OCI-LY3 (cell line): ENCODE measurements at regions not wholly inside any gene's neighbourhood (a gene's known extent, or its start where the extent isn't known, plus 50 kb on each side); places are given as distances from the start of the nearest gene placed in this dataset.

Experiments used
- H2AFZ ChIP-seq: fragments of 200-600, 300-600 bp; shearing (Covaris generic); 2 replicates; pipeline ENCODE4 v1.6.0; 2014; ENCODE audit warnings: antibody characterized with exemption, low read depth, low read length
- H3K27ac ChIP-seq: fragments of 200-600, 300-600 bp; sonication (generic); 2 replicates; pipeline ENCODE4 v1.5.1; 2014; ENCODE audit warnings: mild to moderate bottlenecking, low read length, moderate library complexity, mixed read lengths
- H3K27me3 ChIP-seq: fragments of 200-600, 300-600 bp; sonication (generic); 2 replicates; pipeline ENCODE4 v1.6.1; 2014; ENCODE audit warnings: low read depth, low read length, mixed read lengths
- H3K36me3 ChIP-seq: fragments of 200-600, 300-600 bp; sonication (generic); replicated peaks from 2 replicates; pipeline ENCODE3; 2014; ENCODE audit warnings: low read depth, low read length, mixed read lengths
- H3K4me1 ChIP-seq: fragments of 300-600, 200-600 bp; sonication (generic); 2 replicates; pipeline ENCODE4 v1.6.1; 2014; ENCODE audit warnings: low read length, mixed read lengths
- H3K4me2 ChIP-seq: fragments of 200-600, 300-600 bp; sonication (generic); 2 replicates; pipeline ENCODE4 v1.6.1; 2014; ENCODE audit warnings: low read length, mixed read lengths
- H3K4me3 ChIP-seq: fragments of 300-600, 200-600 bp; sonication (generic); 2 replicates; pipeline ENCODE4 v1.5.1; 2014; ENCODE audit warnings: antibody characterized with exemption, mild to moderate bottlenecking, low read length, moderate library complexity
- H3K79me2 ChIP-seq: fragments of 300-600, 200-600 bp; shearing (Covaris generic); 2 replicates; pipeline ENCODE4 v1.6.1; 2014; ENCODE audit warnings: mild to moderate bottlenecking, low read length, mixed read lengths
- H3K9ac ChIP-seq: fragments of 300-600, 200-600 bp; shearing (Covaris generic); 2 replicates; pipeline ENCODE4 v1.6.0; 2014; ENCODE audit warnings: mild to moderate bottlenecking, low read length, moderate library complexity
- H3K9me3 ChIP-seq: fragments of 200-600, 300-600 bp; shearing (Covaris generic); 2 replicates; pipeline ENCODE4 v1.6.1; 2014; ENCODE audit warnings: low read length, mixed read lengths; ENCODE audit not compliant: insufficient read depth
- H4K20me1 ChIP-seq: fragments of 200-600, 300-600 bp; sonication (generic); 2 replicates; pipeline ENCODE4 v1.6.1; 2016; ENCODE audit warnings: low read length, mixed read lengths; ENCODE audit not compliant: insufficient read depth
- EZH2phosphoT487 ChIP-seq: fragments of 200-600 bp; shearing (Covaris generic); IDR thresholded peaks from 2 replicates; pipeline ENCODE4 v1.6.1; 2018; ENCODE audit warnings: antibody characterized with exemption, mixed run types, low read depth
- TF ChIP-seq, protein P1 (sequence below): fragments of 200-600, 300-600 bp; sonication (generic); IDR thresholded peaks from 2 replicates; pipeline ENCODE4 v1.5.1; 2014; ENCODE audit warnings: antibody characterized with exemption, low read length, low read depth

DNA sequence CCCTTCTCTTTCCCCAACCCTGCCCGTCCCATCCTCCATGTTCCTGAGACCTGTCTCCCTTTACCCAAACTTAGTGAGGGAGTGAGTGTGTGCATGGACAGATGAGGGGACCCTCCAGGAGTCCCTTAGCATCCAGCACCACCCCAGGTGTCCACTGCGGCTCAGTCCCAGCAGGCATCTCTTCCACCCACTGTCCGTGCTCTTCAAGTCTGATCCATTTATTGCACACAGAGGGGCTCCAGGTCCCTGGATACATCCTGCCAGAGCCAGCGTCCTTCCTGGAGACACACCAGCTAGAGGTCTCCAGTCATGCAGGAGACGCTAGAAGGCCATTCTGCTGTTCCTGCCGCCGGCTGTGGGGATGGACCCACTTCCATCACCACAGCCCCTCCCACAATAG lies 239.2 kb downstream of the ADGRD1 start:
- H3K9ac ChIP-seq: no peak overlapping the region
- no peak for TF ChIP-seq EZH2phosphoT487
- TF ChIP-seq, protein P1, sequence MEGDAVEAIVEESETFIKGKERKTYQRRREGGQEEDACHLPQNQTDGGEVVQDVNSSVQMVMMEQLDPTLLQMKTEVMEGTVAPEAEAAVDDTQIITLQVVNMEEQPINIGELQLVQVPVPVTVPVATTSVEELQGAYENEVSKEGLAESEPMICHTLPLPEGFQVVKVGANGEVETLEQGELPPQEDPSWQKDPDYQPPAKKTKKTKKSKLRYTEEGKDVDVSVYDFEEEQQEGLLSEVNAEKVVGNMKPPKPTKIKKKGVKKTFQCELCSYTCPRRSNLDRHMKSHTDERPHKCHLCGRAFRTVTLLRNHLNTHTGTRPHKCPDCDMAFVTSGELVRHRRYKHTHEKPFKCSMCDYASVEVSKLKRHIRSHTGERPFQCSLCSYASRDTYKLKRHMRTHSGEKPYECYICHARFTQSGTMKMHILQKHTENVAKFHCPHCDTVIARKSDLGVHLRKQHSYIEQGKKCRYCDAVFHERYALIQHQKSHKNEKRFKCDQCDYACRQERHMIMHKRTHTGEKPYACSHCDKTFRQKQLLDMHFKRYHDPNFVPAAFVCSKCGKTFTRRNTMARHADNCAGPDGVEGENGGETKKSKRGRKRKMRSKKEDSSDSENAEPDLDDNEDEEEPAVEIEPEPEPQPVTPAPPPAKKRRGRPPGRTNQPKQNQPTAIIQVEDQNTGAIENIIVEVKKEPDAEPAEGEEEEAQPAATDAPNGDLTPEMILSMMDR: no peak
- H2AFZ ChIP-seq: no peak overlapping the region
- no peak overlapping the region for H3K27ac ChIP-seq
- H3K4me1 ChIP-seq: no peaks in the 10 kb centered on the region
- H4K20me1 ChIP-seq: no peaks in the 10 kb centered on the region
- no peaks in the 10 kb centered on the region for H3K79me2 ChIP-seq
- no peaks in the 10 kb centered on the region for H3K36me3 ChIP-seq
- H3K27me3 ChIP-seq: no peaks in the 10 kb centered on the region
- no peaks in the 10 kb centered on the region for H3K9me3 ChIP-seq
- no peak overlapping the region for H3K4me2 ChIP-seq
- no peak overlapping the region for H3K4me3 ChIP-seq

DNA sequence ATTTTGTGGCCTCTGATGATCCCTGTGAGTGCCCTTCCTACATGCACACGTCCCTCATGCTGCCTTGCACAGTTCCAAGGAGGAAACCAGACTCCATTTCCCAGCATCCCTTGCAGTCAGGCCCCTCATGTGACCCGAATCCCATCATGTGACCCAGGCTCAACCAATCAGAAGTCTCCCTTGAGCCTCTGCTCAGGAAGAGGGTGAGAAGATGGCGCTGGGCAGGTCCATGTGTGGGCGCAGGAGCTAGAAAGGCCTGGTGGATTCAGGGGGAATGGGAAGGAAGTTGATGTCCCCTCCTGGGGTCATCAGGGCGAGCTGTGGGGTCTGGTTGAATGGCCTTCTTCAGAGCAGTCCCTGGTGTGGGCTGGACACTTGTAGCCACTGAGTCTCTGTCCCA lies 240.5 kb downstream of the ADGRD1 start:
- TF ChIP-seq, protein P1: no peak
- no peak for TF ChIP-seq EZH2phosphoT487
- Histone ChIP-seq H2AFZ (no peak overlapping the region), H4K20me1 (no peaks in the 10 kb centered on the region), H3K9ac (no peak overlapping the region), H3K9me3 (no peaks in the 10 kb centered on the region), H3K27me3 (no peaks in the 10 kb centered on the region), H3K4me3 (no peak overlapping the region), H3K4me2 (no peak overlapping the region), H3K27ac (no peak overlapping the region), H3K36me3 (no peaks in the 10 kb centered on the region), H3K79me2 (no peaks in the 10 kb centered on the region), H3K4me1 (no peaks in the 10 kb centered on the region)

DNA sequence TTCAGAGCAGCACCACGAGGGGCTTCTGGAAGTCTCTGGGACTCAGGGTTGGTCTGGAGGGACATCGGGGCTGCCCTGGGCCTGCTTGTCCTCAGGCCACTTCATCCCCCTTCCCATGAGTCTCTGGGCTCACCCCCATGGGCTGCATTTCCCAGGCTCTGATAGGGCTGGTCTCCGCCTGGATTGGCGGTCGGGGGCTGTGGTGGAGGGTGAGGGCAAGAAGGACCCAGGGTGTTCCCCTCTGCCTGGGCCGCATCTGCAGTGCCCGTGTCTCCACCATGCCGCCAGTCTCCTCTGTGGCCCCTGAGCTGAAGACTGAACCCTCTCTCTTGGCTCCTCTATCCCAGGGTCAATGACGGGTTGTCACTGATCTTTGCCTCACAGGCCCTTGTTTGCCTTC lies 242.1 kb downstream of the ADGRD1 start:
- no peaks in the 10 kb centered on the region for H3K79me2 ChIP-seq
- no peaks in the 10 kb centered on the region for H4K20me1 ChIP-seq
- H3K4me2 ChIP-seq: no peak overlapping the region
- H3K4me3 ChIP-seq: no peak overlapping the region
- no peak overlapping the region for H3K27ac ChIP-seq
- no peaks in the 10 kb centered on the region for H3K36me3 ChIP-seq
- TF ChIP-seq EZH2phosphoT487: no peak
- TF ChIP-seq, protein P1: no peak
- H2AFZ ChIP-seq: no peak overlapping the region
- no peaks in the 10 kb centered on the region for H3K27me3 ChIP-seq
- H3K4me1 ChIP-seq: no peaks in the 10 kb centered on the region
- H3K9me3 ChIP-seq: no peaks in the 10 kb centered on the region
- no peak overlapping the region for H3K9ac ChIP-seq

DNA sequence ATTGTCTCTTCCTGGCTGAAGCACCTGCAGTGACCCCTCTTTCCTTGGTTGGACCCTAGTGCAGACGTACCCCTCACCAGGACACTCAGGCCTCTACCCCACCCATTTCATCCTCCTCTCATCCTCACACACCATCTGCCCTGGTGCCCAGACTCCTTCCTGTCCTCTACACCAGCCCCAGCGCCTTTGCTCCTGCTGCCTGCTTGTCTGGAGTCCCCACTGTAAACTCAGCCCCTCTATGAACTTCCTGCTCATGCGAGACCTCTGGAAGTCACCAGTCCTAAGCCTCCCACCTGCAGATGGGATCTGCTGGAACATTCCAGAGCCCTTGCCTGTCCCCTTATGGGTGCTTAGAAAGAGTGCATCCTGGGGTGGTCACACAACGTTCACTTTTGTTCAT lies 242.5 kb downstream of the ADGRD1 start:
- Histone ChIP-seq H3K9me3 (no peaks in the 10 kb centered on the region), H3K9ac (no peak overlapping the region), H3K4me1 (no peaks in the 10 kb centered on the region), H4K20me1 (no peaks in the 10 kb centered on the region), H3K4me3 (no peak overlapping the region), H3K27ac (no peak overlapping the region), H3K27me3 (no peaks in the 10 kb centered on the region), H3K4me2 (no peak overlapping the region), H2AFZ (no peak overlapping the region), H3K79me2 (no peaks in the 10 kb centered on the region), H3K36me3 (no peaks in the 10 kb centered on the region)
- TF ChIP-seq, protein P1: no peak
- TF ChIP-seq EZH2phosphoT487: no peak
